ENCODE measurements at regions not wholly inside any gene's neighbourhood (a gene's known extent, or its start where the extent isn't known, plus 50 kb on each side); places are given as distances from the start of the nearest gene placed in this dataset.

GRCh38 chr4:140297221-140297570 lies 76.2 kb upstream of the SCOC start:
- POLR2A ChIA-PET, result no interaction called here
- no peak for ATAC-seq (ENCODE audit: low read depth)
- Mint-ChIP-seq H3K27ac (no peak overlapping the region), H3K9me3 (no peaks in the 10 kb centered on the region), H3K4me3 (no peak overlapping the region), H3K27me3 (peaks cover 2% of the 10 kb centered on the region), H3K4me1 (no peaks in the 10 kb centered on the region), H3K36me3 (no peaks in the 10 kb centered on the region)
- DNase-seq, result no peak

- Mint-ChIP-seq H3K4me1 (no peaks in the 10 kb centered on the region), H3K36me3 (no peaks in the 10 kb centered on the region), H3K4me3 (no peak overlapping the region), H3K27me3 (peaks cover 2% of the 10 kb centered on the region), H3K27ac (no peak overlapping the region), H3K9me3 (no peaks in the 10 kb centered on the region)
- ATAC-seq (ENCODE audit: low read depth), result no peak
- POLR2A ChIA-PET, result no interaction called here
- no peak for DNase-seq
These were observed 76.9 kb upstream of the SCOC start for GRCh38 chr4:140296335-140297220.

- ATAC-seq (ENCODE audit: low read depth) (no peak), DNase-seq (no peak)
- H3K4me1 Mint-ChIP-seq, result no peaks in the 10 kb centered on the region
- H3K36me3 Mint-ChIP-seq, result no peaks in the 10 kb centered on the region
- H3K4me3 Mint-ChIP-seq, result no peak overlapping the region
- no peaks in the 10 kb centered on the region for H3K9me3 Mint-ChIP-seq
- POLR2A ChIA-PET, result no interaction called here
- H3K27ac Mint-ChIP-seq, result no peak overlapping the region
- peaks cover 2% of the 10 kb centered on the region for H3K27me3 Mint-ChIP-seq
These were observed 79.5 kb upstream of the SCOC start for GRCh38 chr4:140293979-140294378.

- no peaks in the 10 kb centered on the region for H3K4me1 Mint-ChIP-seq
- POLR2A ChIA-PET, result no interaction called here
- H3K36me3 Mint-ChIP-seq, result no peaks in the 10 kb centered on the region
- H3K4me3 Mint-ChIP-seq, result no peak overlapping the region
- no peaks in the 10 kb centered on the region for H3K27me3 Mint-ChIP-seq
- H3K27ac Mint-ChIP-seq, result no peak overlapping the region
- no peak for ATAC-seq (ENCODE audit: low read depth)
- H3K9me3 Mint-ChIP-seq, result no peaks in the 10 kb centered on the region
- DNase-seq, result no peak
These were observed 82.2 kb upstream of the SCOC start for GRCh38 chr4:140291259-140291658.

- no peak for DNase-seq
- Mint-ChIP-seq H3K27me3 (peaks cover 3% of the 10 kb centered on the region), H3K4me1 (no peaks in the 10 kb centered on the region), H3K27ac (no peak overlapping the region), H3K36me3 (no peaks in the 10 kb centered on the region), H3K4me3 (no peak overlapping the region), H3K9me3 (no peaks in the 10 kb centered on the region)
- ATAC-seq (ENCODE audit: low read depth), result no peak
- POLR2A ChIA-PET, result no interaction called here
These were observed 84.0 kb upstream of the SCOC start for GRCh38 chr4:140289486-140289885.

- Mint-ChIP-seq H3K27ac (no peak overlapping the region), H3K4me3 (no peak overlapping the region), H3K9me3 (no peaks in the 10 kb centered on the region), H3K27me3 (peaks cover 11% of the 10 kb centered on the region), H3K4me1 (no peaks in the 10 kb centered on the region), H3K36me3 (no peaks in the 10 kb centered on the region)
- ATAC-seq (ENCODE audit: low read depth), result no peak
- POLR2A ChIA-PET, result no interaction called here
- no peak for DNase-seq
These were observed 87.0 kb upstream of the SCOC start for GRCh38 chr4:140286456-140286855.

- DNase-seq (no peak), ATAC-seq (ENCODE audit: low read depth) (no peak)
- H3K36me3 Mint-ChIP-seq, result no peaks in the 10 kb centered on the region
- H3K4me3 Mint-ChIP-seq, result no peak overlapping the region
- H3K27me3 Mint-ChIP-seq, result peaks cover 14% of the 10 kb centered on the region
- H3K4me1 Mint-ChIP-seq, result no peaks in the 10 kb centered on the region
- H3K9me3 Mint-ChIP-seq, result no peaks in the 10 kb centered on the region
- H3K27ac Mint-ChIP-seq, result no peak overlapping the region
- POLR2A ChIA-PET, result no interaction called here
These were observed 89.0 kb upstream of the SCOC start for GRCh38 chr4:140284456-140284855.

GRCh38 chr4:140281828-140282552 lies 91.5 kb upstream of the SCOC start:
- no peak overlapping the region for H3K4me3 Mint-ChIP-seq
- no peaks in the 10 kb centered on the region for H3K36me3 Mint-ChIP-seq
- H3K4me1 Mint-ChIP-seq, result no peaks in the 10 kb centered on the region
- DNase-seq (no peak), ATAC-seq (ENCODE audit: low read depth) (no peak)
- H3K9me3 Mint-ChIP-seq, result peaks cover 4% of the 10 kb centered on the region
- H3K27me3 Mint-ChIP-seq, result peaks cover 14% of the 10 kb centered on the region
- POLR2A ChIA-PET, result no interaction called here
- no peak overlapping the region for H3K27ac Mint-ChIP-seq

- Mint-ChIP-seq H3K27ac (no peak overlapping the region), H3K36me3 (no peaks in the 10 kb centered on the region), H3K4me1 (no peaks in the 10 kb centered on the region), H3K27me3 (peaks cover 3% of the 10 kb centered on the region), H3K4me3 (no peak overlapping the region), H3K9me3 (peaks cover 4% of the 10 kb centered on the region)
- ATAC-seq (ENCODE audit: low read depth) (no peak), DNase-seq (no peak)
- POLR2A ChIA-PET, result no interaction called here
These were observed 95.9 kb upstream of the SCOC start for GRCh38 chr4:140277576-140277975.

- no peaks in the 10 kb centered on the region for H3K4me1 Mint-ChIP-seq
- peaks cover 9% of the 10 kb centered on the region for H3K27me3 Mint-ChIP-seq
- H3K9me3 Mint-ChIP-seq, result no peaks in the 10 kb centered on the region
- DNase-seq (no peak), ATAC-seq (ENCODE audit: low read depth) (no peak)
- H3K36me3 Mint-ChIP-seq, result no peaks in the 10 kb centered on the region
- no peak overlapping the region for H3K4me3 Mint-ChIP-seq
- POLR2A ChIA-PET, result no interaction called here
- no peak overlapping the region for H3K27ac Mint-ChIP-seq
These were observed 101.9 kb upstream of the SCOC start for GRCh38 chr4:140271553-140271952.

- no peaks in the 10 kb centered on the region for H3K9me3 Mint-ChIP-seq
- H3K27me3 Mint-ChIP-seq, result peaks cover 12% of the 10 kb centered on the region
- ATAC-seq (ENCODE audit: low read depth) (no peak), DNase-seq (no peak)
- no peak overlapping the region for H3K4me3 Mint-ChIP-seq
- H3K36me3 Mint-ChIP-seq, result no peaks in the 10 kb centered on the region
- no peak overlapping the region for H3K27ac Mint-ChIP-seq
- no peaks in the 10 kb centered on the region for H3K4me1 Mint-ChIP-seq
- POLR2A ChIA-PET, result no interaction called here
These were observed 104.1 kb upstream of the SCOC start for GRCh38 chr4:140269369-140269768.

- peaks cover 15% of the 10 kb centered on the region for H3K27me3 Mint-ChIP-seq
- no peak overlapping the region for H3K4me3 Mint-ChIP-seq
- POLR2A ChIA-PET, result no interaction called here
- ATAC-seq (ENCODE audit: low read depth) (no peak), DNase-seq (no peak)
- H3K4me1 Mint-ChIP-seq, result no peaks in the 10 kb centered on the region
- H3K27ac Mint-ChIP-seq, result no peak overlapping the region
- no peaks in the 10 kb centered on the region for H3K36me3 Mint-ChIP-seq
- H3K9me3 Mint-ChIP-seq, result no peaks in the 10 kb centered on the region
These were observed 105.1 kb upstream of the SCOC start for GRCh38 chr4:140268186-140268841.

- DNase-seq (no peak), ATAC-seq (ENCODE audit: low read depth) (no peak)
- peaks cover 17% of the 10 kb centered on the region for H3K27me3 Mint-ChIP-seq
- POLR2A ChIA-PET, result no interaction called here
- no peaks in the 10 kb centered on the region for H3K4me1 Mint-ChIP-seq
- H3K27ac Mint-ChIP-seq, result no peak overlapping the region
- no peaks in the 10 kb centered on the region for H3K9me3 Mint-ChIP-seq
- H3K36me3 Mint-ChIP-seq, result no peaks in the 10 kb centered on the region
- no peak overlapping the region for H3K4me3 Mint-ChIP-seq
These were observed 105.9 kb upstream of the SCOC start for GRCh38 chr4:140267576-140267975.

All from activated naive CD8-positive, alpha-beta T cell treated with anti-CD3 and anti-CD28 coated beads, Interleukin-2, amount 10 ng/mL, durations not matched to agents 7 days and 5 days (primary cell).